Activated CD4-positive, alpha-beta T cell treated with anti-CD3 and anti-CD28 coated beads, Interleukin-2, amount 10 ng/mL, durations not matched to agents 7 days and 5 days (primary cell): ENCODE measurements at regions not wholly inside any gene's neighbourhood (a gene's known extent, or its start where the extent isn't known, plus 50 kb on each side); places are given as distances from the start of the nearest gene placed in this dataset.

ENCODE experiments used
- CTCF ChIA-PET: fragments of 350-600 bp; sonication (Branson Sonifier 250); formaldehyde crosslinking; loops from one replicate; lab custom pipeline; 2021; ENCODE audit warnings: antibody characterized with exemption; lab: Charles Lee
- POLR2A ChIA-PET: fragments of 350-600 bp; sonication (Branson Sonifier 250); formaldehyde crosslinking; loops from one replicate; lab custom pipeline; 2021; ENCODE audit warnings: antibody characterized with exemption; lab: Charles Lee
- DNase-seq: peaks from one replicate; pipeline ENCODE4 v3.0.0-alpha.2; 2020
- H3K27ac Mint-ChIP-seq: one replicate; pipeline ENCODE4 v1.8.0; 2021; ENCODE audit warnings: mild to moderate bottlenecking, moderate library complexity, mixed read lengths
- H3K27me3 Mint-ChIP-seq: one replicate; pipeline ENCODE4 v1.8.0; 2021; ENCODE audit warnings: mixed read lengths
- H3K36me3 Mint-ChIP-seq: one replicate; pipeline ENCODE4 v1.8.0; 2021; ENCODE audit warnings: low read depth, mixed read lengths
- H3K4me1 Mint-ChIP-seq: one replicate; pipeline ENCODE4 v1.8.0; 2021; ENCODE audit warnings: mixed read lengths
- H3K4me3 Mint-ChIP-seq: one replicate; pipeline ENCODE4 v1.8.0; 2021; ENCODE audit warnings: mild to moderate bottlenecking, moderate library complexity, mixed read lengths
- H3K9me3 Mint-ChIP-seq: one replicate; pipeline ENCODE4 v1.8.0; 2021; ENCODE audit warnings: mixed read lengths

- CTCF ChIA-PET: interaction anchor here (0.6 kb wide), 2 partner anchors 28 to 72 kb away, joined by 3 to 6 read pairs; no protein-coding TSS in a partner anchor
- H3K4me1 Mint-ChIP-seq: no peaks in the 10 kb centered on the region
- H3K27ac Mint-ChIP-seq: no peak overlapping the region
- POLR2A ChIA-PET: no interaction called here
- H3K4me3 Mint-ChIP-seq: no peak overlapping the region
- DNase-seq: no peak
- H3K9me3 Mint-ChIP-seq: no peaks in the 10 kb centered on the region
- H3K36me3 Mint-ChIP-seq: no peaks in the 10 kb centered on the region
- no peaks in the 10 kb centered on the region for H3K27me3 Mint-ChIP-seq
Measured at GRCh38 chr16:5884996-5885395, 787.4 kb upstream of the EEF2KMT start.

GRCh38 chr16:5884339-5884738 lies 786.7 kb upstream of the EEF2KMT start:
- no peaks in the 10 kb centered on the region for H3K4me1 Mint-ChIP-seq
- POLR2A ChIA-PET: no interaction called here
- CTCF ChIA-PET: no interaction called here
- DNase-seq: no peak
- no peaks in the 10 kb centered on the region for H3K27me3 Mint-ChIP-seq
- H3K36me3 Mint-ChIP-seq: no peaks in the 10 kb centered on the region
- H3K4me3 Mint-ChIP-seq: no peak overlapping the region
- H3K9me3 Mint-ChIP-seq: no peaks in the 10 kb centered on the region
- H3K27ac Mint-ChIP-seq: no peak overlapping the region

DNA sequence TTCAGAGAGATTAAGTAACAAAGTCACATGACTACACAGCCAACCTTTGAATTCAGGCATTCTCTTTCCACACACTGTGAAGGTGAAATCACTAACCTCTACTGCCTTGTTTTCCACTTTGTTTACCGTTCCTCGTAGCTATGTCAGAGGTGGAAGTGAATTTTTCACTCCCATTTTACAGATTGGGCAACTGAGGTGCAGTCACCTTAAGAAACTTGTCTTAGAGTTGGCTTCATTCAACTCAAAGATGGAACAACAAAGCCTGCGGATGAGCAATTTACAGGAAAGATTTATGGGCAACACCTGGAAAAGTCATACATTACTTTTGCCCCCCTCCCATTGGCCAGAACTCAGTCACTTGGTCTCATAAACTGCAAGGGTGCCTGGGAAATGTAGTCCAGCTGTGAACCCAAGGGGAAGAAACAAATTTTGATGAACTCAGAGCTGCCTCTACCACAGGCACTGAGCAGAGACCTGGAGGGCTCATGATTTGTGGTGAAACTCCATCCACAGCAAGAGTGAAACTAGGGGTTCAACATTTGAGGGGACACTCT lies 784.6 kb upstream of the EEF2KMT start:
- CTCF ChIA-PET: no interaction called here
- no peaks in the 10 kb centered on the region for H3K4me1 Mint-ChIP-seq
- H3K36me3 Mint-ChIP-seq: no peaks in the 10 kb centered on the region
- POLR2A ChIA-PET: no interaction called here
- no peak overlapping the region for H3K4me3 Mint-ChIP-seq
- no peak overlapping the region for H3K27ac Mint-ChIP-seq
- no peak for DNase-seq
- H3K9me3 Mint-ChIP-seq: peaks cover 3% of the 10 kb centered on the region
- H3K27me3 Mint-ChIP-seq: no peaks in the 10 kb centered on the region

DNA sequence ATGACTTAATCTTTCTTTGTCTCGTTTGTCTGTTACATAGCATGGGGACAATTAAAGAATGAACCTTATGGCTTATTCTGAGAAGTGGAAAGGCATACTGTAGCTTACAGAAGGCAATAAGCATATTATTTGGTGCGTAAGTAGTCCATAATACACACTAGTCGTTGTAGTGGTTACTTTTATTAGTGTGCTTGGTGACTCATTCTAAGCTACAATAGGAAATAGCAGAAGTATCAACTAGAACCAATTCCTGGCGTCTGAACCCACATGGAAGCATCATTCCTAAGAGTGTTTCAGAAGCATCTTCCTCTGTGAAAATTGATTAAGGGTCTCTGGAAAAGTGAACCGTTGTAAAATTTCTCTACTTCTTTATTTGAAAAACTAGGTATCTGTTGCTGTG lies 777.8 kb upstream of the EEF2KMT start:
- ChIA-PET CTCF (interaction anchor here (0.7 kb wide), 1 partner anchor 1567 kb away, joined by 3 read pairs; no protein-coding TSS in a partner anchor), POLR2A (no interaction called here)
- no peak overlapping the region for H3K27ac Mint-ChIP-seq
- H3K27me3 Mint-ChIP-seq: peaks cover 3% of the 10 kb centered on the region
- peaks cover 17% of the 10 kb centered on the region for H3K9me3 Mint-ChIP-seq
- DNase-seq: no peak
- H3K4me3 Mint-ChIP-seq: no peak overlapping the region
- no peaks in the 10 kb centered on the region for H3K4me1 Mint-ChIP-seq
- H3K36me3 Mint-ChIP-seq: no peaks in the 10 kb centered on the region

DNA sequence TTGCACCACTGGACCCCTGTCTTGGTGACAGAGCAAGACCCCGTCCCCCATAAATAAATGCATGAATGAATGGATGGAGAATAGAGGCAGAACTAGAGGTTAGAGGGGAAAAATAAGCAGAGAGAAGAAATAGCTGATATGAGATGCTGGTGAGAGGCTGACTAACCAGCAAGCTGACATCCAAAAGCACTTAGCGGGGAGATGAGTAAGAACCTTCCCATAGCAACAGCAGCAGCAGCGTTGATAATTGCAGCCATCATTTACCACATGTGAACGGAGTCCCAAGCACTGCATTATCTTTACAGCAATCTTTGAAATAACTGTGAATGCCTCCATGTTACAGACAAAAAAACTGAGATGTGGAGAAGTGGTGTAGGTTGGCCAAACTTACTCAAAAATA lies 777.3 kb upstream of the EEF2KMT start:
- ChIA-PET CTCF (interaction anchor here (0.7 kb wide), 1 partner anchor 1567 kb away, joined by 3 read pairs; no protein-coding TSS in a partner anchor), POLR2A (no interaction called here)
- H3K27ac Mint-ChIP-seq: no peak overlapping the region

DNA sequence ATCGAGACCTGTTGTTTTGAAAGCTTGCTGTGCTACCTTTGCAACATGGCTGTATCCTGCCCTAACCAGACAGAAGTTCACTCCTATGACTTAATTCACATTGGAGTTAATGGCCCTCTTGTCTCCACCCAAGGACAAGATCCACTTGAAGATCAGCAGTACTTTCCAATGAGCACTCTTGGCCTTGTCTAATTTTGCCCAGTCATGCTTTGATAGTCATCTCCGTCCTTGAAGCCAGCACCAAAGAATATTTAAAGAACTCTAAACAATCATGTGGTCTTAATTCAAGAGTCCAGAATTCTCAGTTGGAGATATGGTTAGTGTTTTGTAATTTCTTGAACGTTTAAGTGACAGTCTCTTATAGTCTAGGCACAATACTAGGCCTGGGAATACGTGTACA lies 775.6 kb upstream of the EEF2KMT start:
- Mint-ChIP-seq H3K4me3 (no peak overlapping the region), H3K4me1 (no peaks in the 10 kb centered on the region), H3K27me3 (peaks cover 3% of the 10 kb centered on the region), H3K9me3 (peaks cover 18% of the 10 kb centered on the region), H3K36me3 (no peaks in the 10 kb centered on the region), H3K27ac (no peak overlapping the region)
- ChIA-PET CTCF (interaction anchor here (0.6 kb wide), 1 partner anchor 342 kb away, joined by 4 read pairs; no protein-coding TSS in a partner anchor), POLR2A (no interaction called here)
- DNase-seq: no peak

More for the DNA sequence above, 777.3 kb upstream of the EEF2KMT start:
- H3K4me1 Mint-ChIP-seq: no peaks in the 10 kb centered on the region
- H3K9me3 Mint-ChIP-seq: peaks cover 18% of the 10 kb centered on the region
- no peak for DNase-seq
- no peak overlapping the region for H3K4me3 Mint-ChIP-seq
- peaks cover 3% of the 10 kb centered on the region for H3K27me3 Mint-ChIP-seq
- no peaks in the 10 kb centered on the region for H3K36me3 Mint-ChIP-seq

- CTCF ChIA-PET: no interaction called here
- H3K9me3 Mint-ChIP-seq: peaks cover 11% of the 10 kb centered on the region
- POLR2A ChIA-PET: no interaction called here
- no peak overlapping the region for H3K4me3 Mint-ChIP-seq
- H3K27me3 Mint-ChIP-seq: peaks cover 3% of the 10 kb centered on the region
- H3K36me3 Mint-ChIP-seq: no peaks in the 10 kb centered on the region
- DNase-seq: no peak
- no peaks in the 10 kb centered on the region for H3K4me1 Mint-ChIP-seq
- no peak overlapping the region for H3K27ac Mint-ChIP-seq
Measured at GRCh38 chr16:5870886-5871691, 773.5 kb upstream of the EEF2KMT start.

DNA sequence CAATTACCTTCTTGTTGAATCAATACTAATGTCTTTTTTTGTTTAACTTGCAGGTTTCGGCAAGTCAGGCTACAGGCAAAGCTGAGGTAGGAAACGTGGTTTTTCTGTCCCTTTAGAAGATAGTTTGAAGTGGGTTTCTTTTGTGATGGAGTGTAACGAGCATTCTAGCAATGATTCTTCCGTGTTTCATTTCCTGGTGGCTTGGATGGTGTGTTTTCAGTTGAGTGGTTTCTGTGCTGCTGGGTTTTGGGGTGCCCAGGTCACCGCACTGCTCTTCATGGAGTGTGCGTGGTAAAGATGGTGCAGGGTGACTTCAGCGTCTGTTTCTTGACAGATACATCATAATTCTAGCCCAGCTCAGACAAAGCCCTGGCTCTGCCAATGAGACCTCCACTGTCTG lies 769.7 kb upstream of the EEF2KMT start:
- peaks cover 13% of the 10 kb centered on the region for H3K9me3 Mint-ChIP-seq
- DNase-seq: no peak
- no peaks in the 10 kb centered on the region for H3K4me1 Mint-ChIP-seq
- H3K27me3 Mint-ChIP-seq: peaks cover 3% of the 10 kb centered on the region
- ChIA-PET CTCF (no interaction called here), POLR2A (no interaction called here)
- H3K27ac Mint-ChIP-seq: no peak overlapping the region
- H3K36me3 Mint-ChIP-seq: no peaks in the 10 kb centered on the region
- no peak overlapping the region for H3K4me3 Mint-ChIP-seq

DNA sequence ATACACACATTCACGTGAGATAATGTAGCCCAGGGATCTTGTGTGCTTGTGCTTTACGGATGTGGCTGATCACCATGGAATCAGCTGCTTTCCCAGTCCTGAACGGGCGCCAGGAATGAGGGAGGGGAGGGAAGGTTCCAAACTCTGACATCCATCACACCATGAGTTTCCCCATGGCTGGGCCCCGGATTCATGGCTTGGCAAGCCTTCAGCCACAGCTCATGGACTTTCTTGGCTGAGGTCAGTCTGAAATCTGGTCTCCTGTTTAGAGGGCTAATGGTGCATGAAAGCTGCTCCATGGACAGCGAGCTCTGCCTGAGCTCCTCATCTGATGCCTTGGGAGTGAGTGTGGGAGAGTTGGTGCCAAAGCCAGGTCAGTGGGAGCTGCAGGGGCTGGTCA lies 767.6 kb upstream of the EEF2KMT start:
- no peaks in the 10 kb centered on the region for H3K36me3 Mint-ChIP-seq
- ChIA-PET POLR2A (no interaction called here), CTCF (no interaction called here)
- no peak overlapping the region for H3K4me3 Mint-ChIP-seq
- H3K9me3 Mint-ChIP-seq: peaks cover 7% of the 10 kb centered on the region
- H3K4me1 Mint-ChIP-seq: no peaks in the 10 kb centered on the region
- DNase-seq: no peak
- H3K27ac Mint-ChIP-seq: no peak overlapping the region
- no peaks in the 10 kb centered on the region for H3K27me3 Mint-ChIP-seq

DNA sequence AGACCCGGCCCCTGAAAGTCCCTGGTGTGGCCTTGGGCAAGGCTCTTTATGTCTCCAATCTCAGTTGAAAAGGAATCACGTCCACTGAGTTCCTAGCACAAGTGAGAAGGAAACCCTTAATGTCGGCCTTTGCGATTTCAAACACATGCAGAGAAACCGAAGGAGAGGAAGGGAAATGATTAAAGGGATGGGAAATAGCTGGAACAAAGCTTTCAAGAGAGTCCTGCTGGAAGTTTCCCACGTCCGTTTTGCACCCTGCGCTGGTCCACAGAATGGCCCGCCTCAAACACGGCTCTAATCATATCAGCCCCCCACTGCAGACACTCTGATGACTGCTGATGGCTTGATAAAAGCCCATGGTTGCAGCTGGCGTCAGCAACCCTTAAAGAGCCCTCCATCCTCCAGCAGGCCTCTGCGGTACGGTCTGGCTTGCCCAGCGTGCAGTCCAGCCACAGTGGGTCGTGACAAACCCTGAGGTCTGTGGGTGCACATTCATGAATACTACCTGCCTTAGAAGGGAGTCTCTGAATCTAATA lies 765.5 kb upstream of the EEF2KMT start:
- POLR2A ChIA-PET: no interaction called here
- H3K4me3 Mint-ChIP-seq: no peak overlapping the region
- CTCF ChIA-PET: no interaction called here
- no peaks in the 10 kb centered on the region for H3K27me3 Mint-ChIP-seq
- peaks cover 7% of the 10 kb centered on the region for H3K9me3 Mint-ChIP-seq
- no peaks in the 10 kb centered on the region for H3K4me1 Mint-ChIP-seq
- no peak overlapping the region for H3K27ac Mint-ChIP-seq
- no peak for DNase-seq
- no peaks in the 10 kb centered on the region for H3K36me3 Mint-ChIP-seq

DNA sequence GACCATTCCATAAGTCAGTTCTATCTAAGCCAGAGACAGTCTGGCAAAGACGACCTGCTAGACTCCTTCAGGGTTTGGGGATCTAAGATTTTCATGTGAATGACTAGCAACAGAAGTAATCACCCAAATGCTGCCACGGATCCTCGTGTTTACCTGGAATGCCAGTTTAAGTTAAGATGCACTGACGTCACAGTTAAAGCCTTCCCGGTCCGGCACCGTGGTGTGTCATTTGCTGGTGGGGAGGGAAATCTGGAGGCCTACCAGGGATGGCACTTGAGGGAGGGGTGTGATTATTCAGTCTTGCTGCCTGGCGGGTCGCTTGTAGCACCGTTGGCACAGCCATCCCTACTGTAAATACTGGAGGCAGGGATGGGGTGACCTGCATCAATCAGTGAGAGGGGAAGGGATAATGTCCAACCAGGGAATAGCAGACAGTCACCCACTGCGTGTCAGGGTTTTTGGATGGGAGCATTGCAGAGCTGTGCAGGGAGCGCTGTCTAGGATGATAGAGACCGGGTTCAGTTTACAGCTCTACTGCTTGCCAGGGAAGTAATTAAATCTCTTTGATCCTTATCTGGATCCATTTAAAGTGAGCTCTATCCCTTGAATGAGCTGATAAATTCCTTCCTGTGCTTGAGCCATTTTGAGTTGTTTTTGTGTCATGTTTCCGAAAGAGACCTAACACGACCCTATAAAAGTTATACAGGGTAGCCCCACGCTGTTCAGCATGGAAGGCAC lies 764.7 kb upstream of the EEF2KMT start:
- Mint-ChIP-seq H3K4me1 (no peaks in the 10 kb centered on the region), H3K9me3 (peaks cover 7% of the 10 kb centered on the region), H3K4me3 (no peak overlapping the region), H3K36me3 (no peaks in the 10 kb centered on the region), H3K27me3 (no peaks in the 10 kb centered on the region), H3K27ac (no peak overlapping the region)
- ChIA-PET POLR2A (no interaction called here), CTCF (no interaction called here)
- no peak for DNase-seq

- Mint-ChIP-seq H3K27me3 (no peaks in the 10 kb centered on the region), H3K4me3 (no peak overlapping the region), H3K27ac (no peak overlapping the region), H3K36me3 (no peaks in the 10 kb centered on the region), H3K4me1 (no peaks in the 10 kb centered on the region), H3K9me3 (peaks cover 7% of the 10 kb centered on the region)
- DNase-seq: no peak
- ChIA-PET CTCF (no interaction called here), POLR2A (no interaction called here)
Measured at GRCh38 chr16:5861241-5861640, 763.6 kb upstream of the EEF2KMT start.

- no peaks in the 10 kb centered on the region for H3K36me3 Mint-ChIP-seq
- no peak overlapping the region for H3K27ac Mint-ChIP-seq
- no peaks in the 10 kb centered on the region for H3K4me1 Mint-ChIP-seq
- no peaks in the 10 kb centered on the region for H3K9me3 Mint-ChIP-seq
- ChIA-PET POLR2A (no interaction called here), CTCF (no interaction called here)
- no peaks in the 10 kb centered on the region for H3K27me3 Mint-ChIP-seq
- no peak overlapping the region for H3K4me3 Mint-ChIP-seq
- DNase-seq: no peak
Measured at GRCh38 chr16:5858180-5858579, 760.6 kb upstream of the EEF2KMT start.
